SKM-1 (cell line): ENCODE measurements at regions not wholly inside any gene's neighbourhood (a gene's known extent, or its start where the extent isn't known, plus 50 kb on each side); places are given as distances from the start of the nearest gene placed in this dataset.

Experiments
- DNase-seq: peaks from one replicate; lab custom pipeline; 2025; ENCODE audit not compliant: unreplicated experiment; lab: John Stamatoyannopoulos, UW

DNA sequence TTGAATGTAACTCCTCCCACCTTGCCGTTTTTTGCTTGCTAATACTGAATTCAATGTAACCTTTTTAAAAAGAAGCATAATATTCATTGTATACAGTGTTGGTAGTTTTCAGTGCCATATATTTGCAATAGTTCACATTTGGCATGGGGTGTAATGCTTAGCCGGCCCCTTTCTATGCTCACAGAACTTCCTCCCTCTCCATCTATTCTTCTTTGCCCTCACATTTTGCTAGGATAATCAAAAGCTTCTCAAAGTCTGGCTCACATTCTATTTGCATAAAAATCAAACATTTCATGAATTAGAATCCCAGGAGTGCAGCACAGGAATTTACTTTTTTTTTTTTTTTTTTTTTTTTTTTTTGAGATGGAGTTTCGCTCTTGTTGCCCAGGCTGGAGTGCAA, 226.3 kb upstream of the MPDZ start:
- no peak for DNase-seq

DNA sequence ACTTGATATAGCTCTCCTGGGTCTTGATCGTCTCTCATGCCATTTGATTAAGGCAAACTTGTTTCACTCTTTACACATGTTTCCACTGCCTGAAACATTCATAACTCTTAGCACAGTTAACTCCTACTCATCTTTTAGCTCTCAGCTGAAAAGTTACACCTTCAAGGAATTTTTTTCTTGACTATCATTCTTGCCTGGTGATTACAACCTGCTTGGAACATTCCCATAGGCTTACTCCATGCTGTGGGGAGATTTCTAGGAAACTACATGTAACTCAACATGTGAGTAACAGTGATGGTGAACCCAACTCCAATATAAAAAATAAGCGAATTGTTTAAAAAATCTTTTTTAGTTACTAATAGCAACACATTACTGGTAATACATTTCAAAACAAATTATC, 224.1 kb upstream of the MPDZ start:
- no peak for DNase-seq

DNA sequence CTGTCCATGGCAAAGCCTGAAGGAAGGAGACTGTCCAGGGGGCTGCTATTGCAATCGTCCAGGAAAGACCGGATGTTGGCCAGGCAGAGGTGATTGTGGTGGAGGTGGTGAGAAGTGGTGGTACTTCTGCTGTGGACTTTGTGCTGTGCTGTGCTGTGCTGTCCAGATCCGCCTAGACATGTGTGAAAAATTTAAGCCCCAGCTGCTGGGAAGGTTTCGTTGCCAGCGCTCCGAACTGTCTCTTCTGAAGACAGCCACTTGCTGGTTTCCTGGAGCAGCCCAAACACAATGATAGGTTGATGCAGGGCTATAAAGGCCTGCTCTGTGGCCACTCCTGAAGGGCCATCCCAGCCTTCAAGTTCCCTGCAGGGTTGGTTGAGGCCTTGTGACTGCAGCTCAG, 223.0 kb upstream of the MPDZ start:
- no peak for DNase-seq

DNA sequence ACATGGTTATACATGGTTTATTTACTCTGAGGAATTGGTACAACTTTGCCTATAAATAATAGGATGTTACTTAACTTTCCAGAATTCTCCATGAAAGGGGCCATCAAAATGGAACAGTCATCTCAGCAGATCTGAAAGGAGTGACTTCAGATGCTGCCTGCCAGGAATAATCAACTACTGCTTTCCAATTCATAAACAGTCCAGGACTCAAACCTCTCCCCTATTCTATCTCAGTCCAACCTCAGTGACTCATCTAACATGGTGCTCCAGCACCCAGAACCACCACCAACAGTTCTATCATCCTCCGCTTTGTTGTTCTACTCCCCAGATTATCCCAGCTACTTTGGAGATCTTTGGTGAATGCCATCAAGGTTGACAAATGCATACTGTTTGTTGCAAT, 221.5 kb upstream of the MPDZ start:
- DNase-seq, result no peak

DNA sequence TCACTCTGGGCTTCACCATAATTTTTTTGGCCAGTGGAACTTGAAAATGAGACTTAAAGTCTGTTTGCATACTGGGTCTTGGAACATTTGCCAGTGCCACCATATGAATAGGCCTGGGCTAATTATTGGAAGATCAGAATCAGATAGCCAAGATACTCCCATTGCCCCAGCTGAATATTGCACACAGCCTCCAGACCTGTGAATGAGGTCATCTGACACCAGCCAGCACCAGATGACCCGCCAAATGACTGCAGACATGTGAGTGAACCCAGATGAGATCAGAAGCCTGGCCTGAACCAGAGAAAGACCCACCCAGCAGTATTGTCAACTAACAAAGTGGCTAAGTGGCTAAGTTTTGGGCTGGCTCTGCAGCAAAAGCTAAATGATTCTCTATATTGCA, 220.5 kb upstream of the MPDZ start:
- DNase-seq, result no peak

DNA sequence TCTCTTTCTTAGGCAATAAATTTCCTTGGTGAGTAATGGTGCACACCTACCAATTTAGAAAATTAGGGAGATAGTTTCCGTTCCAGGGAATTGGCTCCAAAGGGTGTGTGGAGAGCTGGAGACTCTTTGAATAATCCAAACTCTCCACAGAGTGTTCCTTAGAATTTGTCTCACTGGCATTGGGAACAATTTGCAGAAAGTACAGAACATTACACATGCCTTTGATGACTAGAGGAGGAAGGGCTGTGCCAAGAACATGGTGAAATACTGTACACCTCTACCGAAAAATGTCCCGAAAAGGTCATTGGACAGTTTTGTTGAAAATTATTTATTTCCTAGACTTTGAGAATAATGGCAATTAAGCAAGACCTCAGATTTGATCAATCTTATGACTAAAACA, 214.2 kb upstream of the MPDZ start:
- DNase-seq, result no peak

DNA sequence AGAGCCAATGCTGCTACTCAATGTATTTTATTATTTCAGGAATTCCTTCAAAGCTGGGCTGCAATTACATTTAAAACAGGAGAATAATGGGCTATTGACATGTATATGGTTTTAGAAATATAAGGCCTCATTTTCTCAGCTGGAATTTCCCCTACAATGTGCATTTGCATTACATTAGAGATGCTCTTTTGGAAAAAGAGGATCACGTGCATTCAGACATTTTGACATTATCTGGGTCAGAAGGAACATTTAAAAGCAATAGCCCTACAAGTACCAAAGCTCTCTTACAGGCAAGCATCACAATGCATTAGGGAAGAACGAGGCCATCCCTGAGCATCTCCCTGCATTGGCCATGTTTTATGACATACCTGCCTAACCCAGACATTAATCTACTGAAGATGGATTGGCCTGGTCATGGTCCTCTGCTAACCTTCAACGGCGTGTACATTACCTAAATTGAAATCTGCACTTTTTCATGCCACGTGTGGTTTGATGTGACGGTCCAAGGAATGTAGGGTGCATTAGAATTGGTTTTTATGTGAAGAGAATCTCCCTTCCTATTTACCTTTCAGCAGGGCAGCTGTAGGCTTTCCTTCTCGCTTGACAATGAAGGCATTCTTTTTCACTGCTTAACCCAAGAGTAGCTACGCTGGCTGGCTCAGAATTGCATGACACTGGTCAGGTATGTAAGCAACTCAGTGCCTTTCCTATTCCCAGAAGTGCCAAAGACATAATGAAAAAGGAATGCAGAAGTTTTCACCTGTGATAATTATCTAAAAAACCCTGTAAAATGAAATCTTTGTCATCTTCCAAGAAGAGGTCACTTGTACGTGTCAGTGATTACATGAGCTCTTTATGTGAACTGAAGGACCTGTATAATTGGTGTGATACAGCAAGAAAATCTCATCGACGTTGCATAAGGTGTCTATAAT, 212.3 kb upstream of the MPDZ start:
- DNase-seq, result no peak

DNA sequence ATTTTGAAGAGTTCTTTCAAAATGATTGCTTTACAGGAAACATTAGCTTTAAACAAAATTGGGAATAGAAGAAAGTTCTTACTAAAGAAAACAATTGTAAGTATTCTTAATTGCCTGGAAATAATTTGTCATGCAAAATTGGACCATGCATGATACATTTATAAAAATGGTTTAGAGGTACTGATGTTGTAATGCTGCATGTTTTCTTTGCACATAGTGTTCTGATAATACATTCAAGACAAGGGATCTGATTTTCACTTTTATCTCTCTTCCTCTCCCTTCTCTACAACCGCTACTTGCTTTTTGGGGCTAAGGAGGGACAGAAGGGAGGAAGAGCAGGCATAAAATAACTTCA, 211.6 kb upstream of the MPDZ start:
- DNase-seq, result no peak

DNA sequence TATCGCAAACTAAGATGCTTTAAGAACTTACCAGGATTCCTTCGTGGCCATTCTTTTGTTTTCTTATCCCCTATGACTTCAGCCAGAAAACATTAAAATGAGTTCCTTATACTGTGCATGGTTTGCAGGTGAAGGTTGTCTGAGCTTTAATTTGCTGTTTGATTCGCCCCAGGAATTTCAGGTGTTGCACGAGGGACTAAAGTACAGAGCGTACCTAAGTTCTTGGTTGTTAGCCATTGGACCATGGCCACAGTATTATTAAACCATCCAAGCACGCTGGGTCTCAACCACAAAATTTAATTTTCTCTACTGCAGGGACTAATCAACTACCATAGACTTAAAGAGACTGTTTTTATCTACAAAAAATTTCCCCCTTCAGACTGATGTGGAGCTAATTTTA, 208.4 kb upstream of the MPDZ start:
- DNase-seq, result no peak

DNA sequence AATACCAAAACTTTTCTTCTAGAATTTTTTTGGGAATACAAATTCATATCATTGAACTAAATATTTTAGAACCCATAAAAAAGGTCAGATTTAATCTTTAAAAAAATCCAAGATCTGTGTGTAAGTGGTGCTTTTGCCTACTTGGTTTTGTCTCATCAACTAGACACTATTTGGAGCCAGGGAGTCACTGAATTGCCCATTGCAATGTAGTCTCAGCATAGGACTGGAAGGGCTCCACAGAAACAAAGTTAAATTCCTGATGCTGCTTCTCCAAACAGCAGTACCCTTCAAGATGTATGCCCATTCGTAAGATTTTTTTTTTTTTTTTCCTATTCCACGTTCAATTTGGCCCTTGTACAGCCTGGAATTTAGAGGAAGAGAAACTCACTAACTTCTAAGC, 208.0 kb upstream of the MPDZ start:
- DNase-seq, result no peak

DNA sequence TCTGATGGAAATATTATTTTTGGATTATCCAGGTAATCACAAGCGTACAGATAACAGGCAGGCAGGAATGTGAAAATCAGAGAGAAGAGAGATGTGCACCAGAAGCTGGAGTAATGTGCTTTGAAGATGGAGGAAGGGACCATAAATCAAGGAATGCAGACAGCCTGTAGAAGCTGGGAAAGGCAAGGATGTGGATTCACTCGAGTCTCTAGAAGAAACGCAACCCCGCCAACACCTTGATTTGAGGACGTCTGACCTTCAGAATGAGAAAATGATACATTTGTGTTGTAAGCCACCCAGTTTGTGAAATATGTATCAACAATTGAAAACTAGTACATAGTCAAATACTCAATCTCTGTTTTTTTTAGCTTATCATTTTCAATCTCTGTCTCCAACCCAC, 207.6 kb upstream of the MPDZ start:
- no peak for DNase-seq

DNA sequence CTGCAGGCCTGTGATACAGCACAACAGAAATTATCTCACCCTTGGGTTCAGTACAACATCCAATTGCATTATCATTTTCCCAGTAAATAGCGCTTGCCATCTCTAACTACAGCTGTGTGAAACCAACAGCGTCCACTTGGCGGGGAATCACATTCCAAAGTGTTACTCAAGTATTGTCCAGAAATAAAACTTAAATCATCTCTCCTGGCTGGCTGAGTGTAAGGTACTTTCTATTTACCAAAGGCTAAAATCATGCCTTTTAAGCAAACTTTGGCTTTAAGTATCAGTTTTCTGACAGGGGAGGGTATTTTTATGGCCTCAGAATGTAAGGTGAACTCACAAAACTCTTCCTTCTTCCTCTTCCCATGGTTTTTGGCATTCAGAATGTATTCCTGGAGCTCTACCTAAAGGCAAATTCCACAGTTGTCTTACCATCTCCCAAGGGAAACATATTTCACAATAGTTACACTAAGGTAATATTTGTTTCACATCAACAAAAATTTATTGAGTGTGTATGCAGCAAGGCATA, 205.6 kb upstream of the MPDZ start:
- DNase-seq, result no peak

DNA sequence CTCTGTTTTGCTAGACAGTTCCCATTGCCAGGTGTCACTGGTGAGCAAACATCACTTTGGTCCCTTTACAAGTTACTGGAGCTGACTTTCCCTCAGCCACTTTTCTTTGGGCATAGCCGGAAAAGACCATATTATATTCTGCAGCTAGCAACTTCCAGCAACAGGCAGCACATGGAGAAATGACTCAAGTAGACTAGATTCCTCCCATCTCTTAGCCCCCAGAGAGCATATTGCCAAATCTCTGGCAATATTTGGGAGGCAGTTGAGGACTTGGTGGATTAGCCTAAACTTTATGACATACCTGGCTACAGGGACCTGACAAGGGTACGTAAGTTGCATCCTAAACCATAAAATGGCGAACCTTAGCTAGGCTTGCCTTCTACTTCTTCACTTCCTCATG, 204.7 kb upstream of the MPDZ start:
- DNase-seq, result no peak

DNA sequence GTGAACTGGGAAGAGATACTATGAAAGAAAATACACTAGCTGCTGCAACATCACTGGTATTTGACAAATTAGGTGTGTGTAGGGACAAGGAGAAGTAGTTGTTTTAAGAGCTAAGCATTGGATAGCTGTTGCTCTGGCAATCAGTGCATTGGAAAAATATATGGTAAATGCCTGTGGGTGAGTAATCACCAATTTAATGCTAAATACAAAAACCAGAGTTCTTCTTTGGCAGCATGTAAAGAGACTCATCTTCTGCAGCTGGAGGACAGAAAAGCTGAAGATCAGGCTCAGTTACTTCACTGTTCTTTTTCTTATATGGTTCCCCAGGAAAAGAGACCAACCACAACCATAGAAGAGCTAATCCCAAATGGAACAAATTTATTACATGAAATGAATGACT, 201.8 kb upstream of the MPDZ start:
- no peak for DNase-seq

DNA sequence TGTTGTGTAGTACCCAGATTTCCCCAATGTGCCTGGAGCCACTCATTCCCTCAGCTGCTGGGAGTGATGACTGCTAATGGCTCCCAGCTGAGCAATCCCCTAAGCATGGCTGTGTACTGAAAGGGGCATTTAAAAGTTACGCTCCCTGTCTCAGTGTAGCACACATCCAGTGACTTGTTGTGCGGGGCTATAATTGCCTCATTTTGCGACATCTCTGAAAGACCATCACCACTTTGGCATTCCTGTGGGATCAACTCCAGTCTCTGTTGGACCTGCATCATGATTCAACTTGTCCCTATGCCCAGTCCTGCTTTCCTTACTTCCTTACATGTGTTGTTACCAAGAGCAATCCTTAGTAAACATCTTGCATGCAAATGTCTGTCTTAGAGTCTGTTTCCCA, 201.2 kb upstream of the MPDZ start:
- DNase-seq, result no peak

DNA sequence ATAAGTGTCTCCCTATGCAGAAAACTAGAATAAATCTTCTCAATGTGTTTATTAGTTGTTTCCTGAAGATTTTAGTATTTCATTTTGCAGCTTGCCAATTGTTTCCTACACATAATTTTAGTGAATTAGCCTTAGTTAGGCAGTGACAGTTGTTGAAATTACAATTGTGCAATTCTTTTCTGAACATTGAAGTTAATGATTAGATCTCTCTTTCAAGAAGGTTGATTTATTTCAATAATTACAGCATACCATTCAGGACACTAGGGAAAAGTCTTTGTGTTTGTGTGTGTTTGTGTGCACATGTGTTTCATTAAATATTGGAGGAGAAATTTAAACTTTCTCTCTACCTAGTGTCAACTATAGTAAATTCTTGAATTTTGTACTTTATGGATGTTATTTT, 199.6 kb upstream of the MPDZ start:
- no peak for DNase-seq

DNA sequence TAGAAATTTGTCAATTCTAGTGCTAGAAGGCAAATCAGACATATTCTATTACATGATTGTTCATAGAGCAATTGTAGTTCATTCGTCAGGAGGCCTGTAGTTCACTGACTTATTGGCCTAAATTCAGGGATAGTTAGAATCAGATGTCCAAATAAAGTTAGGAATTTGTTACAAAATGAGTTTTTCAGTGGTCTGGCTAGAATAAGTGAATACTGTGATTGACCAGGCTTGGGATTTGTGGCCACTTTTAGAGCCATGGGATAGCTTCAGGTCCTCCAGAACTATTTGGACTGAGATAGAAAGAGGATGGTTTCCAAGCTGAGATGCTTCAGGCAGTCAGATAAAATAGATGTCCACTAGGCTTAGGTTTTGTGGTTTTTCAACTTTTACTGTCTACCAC, 199.1 kb upstream of the MPDZ start:
- DNase-seq, result no peak

DNA sequence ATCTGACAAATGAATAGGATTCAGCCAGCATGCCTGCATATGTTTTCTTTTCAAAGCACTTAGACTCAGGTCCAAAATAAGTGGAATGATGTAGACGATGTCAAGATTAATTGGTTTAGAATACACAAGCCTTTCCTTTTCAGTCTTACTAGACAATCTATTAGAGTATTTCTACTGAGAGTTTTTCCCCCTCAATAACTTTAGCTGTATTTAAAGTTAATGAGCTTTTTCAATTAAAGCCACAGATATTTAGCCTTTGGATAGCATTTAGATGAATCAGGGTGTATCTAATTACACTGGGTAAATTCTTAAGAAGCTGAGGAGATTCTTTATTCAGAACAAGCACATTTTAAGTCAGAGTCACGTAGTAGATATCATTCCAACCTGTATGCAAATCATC, 198.7 kb upstream of the MPDZ start:
- no peak for DNase-seq

DNA sequence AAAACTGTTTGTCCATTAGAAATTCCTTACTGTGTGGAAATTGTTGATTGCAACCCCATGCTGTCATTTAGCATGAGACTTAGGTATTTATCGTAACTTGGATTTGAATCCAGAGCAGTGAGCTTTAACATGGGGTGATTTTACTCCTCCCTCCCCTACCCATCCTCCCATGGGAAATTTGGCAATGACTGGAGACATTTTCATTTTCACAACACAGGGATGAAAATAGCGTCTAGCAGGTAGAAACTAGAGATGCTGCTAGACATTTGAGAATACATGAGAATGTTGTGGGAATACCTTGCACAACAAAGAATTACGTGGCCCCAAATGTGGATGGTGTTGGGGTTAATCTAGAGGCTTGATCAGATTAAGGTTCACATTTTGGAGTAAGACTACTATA, 191.3 kb upstream of the MPDZ start:
- DNase-seq, result no peak

DNA sequence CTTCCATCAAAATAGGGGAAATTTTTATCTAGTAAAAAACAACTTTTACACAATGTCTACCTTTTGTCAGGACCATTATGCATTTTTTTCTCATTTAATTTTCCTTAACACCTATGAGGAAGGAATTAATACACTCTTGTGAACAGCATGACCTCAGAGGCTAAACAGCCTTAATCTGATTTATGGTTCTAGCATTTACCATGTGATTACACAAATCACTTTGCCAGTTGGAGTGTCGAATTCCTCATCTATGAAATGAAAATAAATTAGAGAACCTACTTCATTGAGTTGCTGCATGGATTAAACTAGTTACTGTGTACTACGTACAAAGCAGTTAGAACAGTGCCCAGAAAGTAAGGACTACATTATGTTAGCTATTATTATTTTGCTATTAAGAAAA, 187.7 kb upstream of the MPDZ start:
- DNase-seq, result no peak

DNA sequence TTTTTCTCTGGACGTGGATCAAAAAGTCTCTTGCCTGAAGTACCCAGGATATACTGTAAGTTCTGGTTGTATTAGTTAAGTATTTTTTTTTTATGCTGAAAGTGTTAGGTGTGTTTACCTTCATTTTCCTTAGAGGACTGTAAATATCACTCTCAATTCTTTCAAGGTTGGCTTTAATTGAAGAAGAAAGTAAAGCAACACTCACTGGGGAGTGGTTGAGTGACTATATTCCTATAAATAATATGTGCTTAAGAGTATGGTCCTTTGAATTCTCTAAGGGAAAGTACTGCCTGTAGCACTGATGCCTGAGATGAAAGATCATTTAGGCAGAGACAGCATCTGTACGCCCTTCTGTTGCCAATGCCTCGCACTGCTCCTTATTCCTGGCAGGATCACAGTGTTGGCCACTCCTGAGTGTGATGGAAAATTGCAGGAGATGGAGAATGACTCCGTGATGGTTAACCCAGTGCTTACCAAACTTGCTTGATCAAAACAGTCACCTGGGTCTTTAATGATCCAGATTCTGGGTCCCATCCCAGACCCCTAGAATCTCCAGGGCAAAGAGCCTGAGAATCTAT, 182.0 kb upstream of the MPDZ start:
- DNase-seq, result no peak

DNA sequence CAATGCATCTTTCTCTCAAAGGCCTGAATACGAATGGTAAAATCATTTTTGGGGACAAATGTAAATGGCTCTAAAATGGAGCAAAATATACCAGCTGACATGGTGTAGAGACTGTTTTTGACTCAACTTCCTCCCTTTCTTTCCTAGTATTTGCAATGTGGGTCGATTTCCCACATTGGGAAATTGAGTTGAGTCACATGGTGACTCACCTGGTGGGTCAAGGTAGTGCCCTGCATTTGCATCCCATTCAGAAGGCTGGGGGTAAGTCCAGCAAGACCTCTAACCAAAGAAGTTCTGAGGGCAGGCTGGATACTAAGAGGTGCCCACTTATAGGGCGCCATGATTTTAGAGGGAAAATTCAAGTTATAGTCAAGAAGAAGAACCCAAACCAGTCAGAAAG, 179.6 kb upstream of the MPDZ start:
- no peak for DNase-seq

DNA sequence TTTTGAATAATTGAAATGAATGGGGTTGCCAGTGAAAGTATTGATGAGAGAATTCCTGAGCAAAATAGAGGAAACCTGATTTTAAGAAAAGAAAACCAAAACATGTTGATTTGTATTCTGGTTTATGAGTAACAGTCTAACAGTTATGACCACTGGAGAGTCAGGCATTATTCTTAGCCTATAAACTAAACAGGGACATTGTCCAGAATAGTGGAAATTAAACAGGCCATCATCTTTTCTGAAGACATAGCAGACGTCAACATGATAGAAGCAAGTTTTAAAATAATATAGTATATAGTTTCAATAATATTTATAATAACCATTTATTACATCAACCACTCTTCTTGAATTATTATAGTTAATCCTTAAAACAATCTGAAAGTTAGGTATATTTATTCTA, 178.3 kb upstream of the MPDZ start:
- DNase-seq, result no peak
